A549 (cell line): ENCODE measurements at regions not wholly inside any gene's neighbourhood (a gene's known extent, or its start where the extent isn't known, plus 50 kb on each side); places are given as distances from the start of the nearest gene placed in this dataset.

Experiments
- ATAC-seq, 2 experiments: fragments of 200-7000 bp in 1 of 2; fragments of >200 bp in 1 of 2; cut with Nextera tagmentation in 1 of 2; cut with Tn5 transposase in 1 of 2; 3 replicates each; pipeline versions ENCODE4 v1.8.0 to v1.9.1; 2018 to 2020; ENCODE audit warnings: mild to moderate bottlenecking in 1 of 2, moderate library complexity in 1 of 2
- CTCF ChIA-PET: fragments of 300-600 bp; sonication (Branson Sonifier 250); formaldehyde crosslinking; extraction: SDS; loops from one replicate; lab custom pipeline; 2021; ENCODE audit warnings: antibody characterized with exemption, inconsistent platforms; lab: Yijun Ruan, JAX
- POLR2A ChIA-PET: fragments of 350-600 bp; formaldehyde crosslinking; extraction: SDS; loops from one replicate; lab custom pipeline; 2021; ENCODE audit warnings: antibody characterized with exemption, inconsistent platforms; lab: Yijun Ruan, JAX
- DNase-seq, 2 experiments: peaks; one replicate each; pipeline versions ENCODE4 v3.0.0 to v3.0.0-alpha.2; 2011 to 2016; ENCODE audit warnings: low read depth in 1 of 2, low spot score in 1 of 2
- FAIRE-seq: peaks from 2 replicates; lab custom pipeline; 2011; peaks lifted over from hg19 to GRCh38; lab: Jason Lieb, UNC
- H3K27ac ChIP-seq, 2 experiments: fragments of >200 bp; sonication (Bioruptor Twin); formaldehyde crosslinking; 3 replicates each; pipeline ENCODE4 v1.5.1; 2016 to 2017
- H3K4me1 ChIP-seq: fragments of >200 bp; sonication (Bioruptor Twin); formaldehyde crosslinking; 3 replicates; pipeline ENCODE4 v1.6.1; 2016
- H3K4me2 ChIP-seq: fragments of >200 bp; sonication (Bioruptor Twin); formaldehyde crosslinking; 3 replicates; pipeline ENCODE4 v1.6.1; 2016
- H3K4me3 ChIP-seq: fragments of >200 bp; sonication (Bioruptor Twin); formaldehyde crosslinking; 3 replicates; pipeline ENCODE4 v1.5.1; 2016
- H3K9me3 ChIP-seq: fragments of >200 bp; sonication (Bioruptor Twin); formaldehyde crosslinking; 3 replicates; pipeline ENCODE4 v1.6.1; 2016
- BHLHE40 ChIP-seq: IDR thresholded peaks from 2 replicates; pipeline ENCODE4 v1.6.1; 2012; ENCODE audit warnings: low read depth, low read length, inconsistent platforms
- CBX2 ChIP-seq: fragments of 200-600 bp; sonication (generic); IDR thresholded peaks from 2 replicates; pipeline ENCODE4 v1.6.1; 2016; ENCODE audit warnings: low read depth, mild to moderate bottlenecking, borderline replicate concordance
- CBX8 ChIP-seq: fragments of 200-600 bp; sonication (generic); IDR thresholded peaks from 2 replicates; pipeline ENCODE4 v1.6.1; 2016
- CEBPB ChIP-seq, 2 experiments: fragments of >200 bp in 1 of 2; sonication (Bioruptor Twin) in 1 of 2; formaldehyde crosslinking in 1 of 2; IDR thresholded peaks; 2 replicates each; pipeline ENCODE4 v1.6.1; 2012 to 2016
- CHD2 ChIP-seq: fragments of 150-350 bp; IDR thresholded peaks from 2 replicates; pipeline ENCODE4 v1.6.1; 2014; ENCODE audit warnings: low read length; ENCODE audit not compliant: partially characterized antibody
- CHD4 ChIP-seq: fragments of 200-600 bp; sonication (generic); IDR thresholded peaks from 2 replicates; pipeline ENCODE4 v1.6.1; 2016; ENCODE audit warnings: antibody characterized with exemption, mild to moderate bottlenecking, borderline replicate concordance
- EHF ChIP-seq: fragments of 250-450 bp; sonication (Bioruptor Pico); IDR thresholded peaks from 2 replicates; pipeline ENCODE4 v1.5.0; 2020; ENCODE audit warnings: mild to moderate bottlenecking
- EP300 ChIP-seq, 2 experiments: fragments of >200 bp; sonication (Bioruptor Twin); formaldehyde crosslinking; IDR thresholded peaks; 2 replicates in 1 of 2; 3 replicates in 1 of 2; pipeline ENCODE4 v1.6.1; 2016 to 2017
- ESRRA ChIP-seq: fragments of 150-350 bp; IDR thresholded peaks from 2 replicates; pipeline ENCODE4 v1.6.1; 2014; ENCODE audit warnings: mild to moderate bottlenecking, low read length, borderline replicate concordance
- FOSB ChIP-seq: fragments of 250-450 bp; sonication (Bioruptor Pico); IDR thresholded peaks from 2 replicates; pipeline ENCODE4 v1.5.0; 2020; ENCODE audit warnings: mild to moderate bottlenecking, moderate library complexity
- HDAC2 ChIP-seq: fragments of 200-600 bp; sonication (generic); IDR thresholded peaks from 2 replicates; pipeline ENCODE4 v1.6.1; 2016
- JUN ChIP-seq, 2 experiments: fragments of >200 bp; sonication (Bioruptor Twin); formaldehyde crosslinking; IDR thresholded peaks; 2 replicates in 1 of 2; 3 replicates in 1 of 2; pipeline ENCODE4 v1.6.1; 2016 to 2017
- JUNB ChIP-seq: fragments of >200 bp; sonication (Bioruptor Twin); formaldehyde crosslinking; IDR thresholded peaks from 2 replicates; pipeline ENCODE4 v1.6.1; 2016
- KDM5A ChIP-seq: fragments of 200-600 bp; sonication (generic); IDR thresholded peaks from 2 replicates; pipeline ENCODE4 v1.6.1; 2016; ENCODE audit warnings: antibody characterized with exemption, mild to moderate bottlenecking
- MAFK ChIP-seq: fragments of 450-650 bp; IDR thresholded peaks from 2 replicates; pipeline ENCODE4 v1.6.1; 2014; ENCODE audit not compliant: partially characterized antibody
- MAZ ChIP-seq: fragments of 150-350 bp; IDR thresholded peaks from 2 replicates; pipeline ENCODE4 v1.6.1; 2014; ENCODE audit warnings: antibody characterized with exemption, low read depth, low read length, borderline replicate concordance
- NFE2L2 ChIP-seq: fragments of 150-350 bp; conservative IDR thresholded peaks from 2 replicates; pipeline ENCODE4 v1.6.1; 2014; ENCODE audit warnings: low read length
- NPAS2 ChIP-seq: fragments of 250-450 bp; sonication (Bioruptor Pico); IDR thresholded peaks from 2 replicates; pipeline ENCODE4 v1.8.0; 2022; ENCODE audit warnings: mild to moderate bottlenecking, moderate library complexity, borderline replicate concordance
- NR3C1 ChIP-seq: fragments of >200 bp; sonication (Bioruptor Twin); formaldehyde crosslinking; IDR thresholded peaks from 3 replicates; pipeline ENCODE4 v1.6.1; 2017
- RFX5 ChIP-seq: fragments of 450-650 bp; IDR thresholded peaks from 2 replicates; pipeline ENCODE4 v1.7.1; 2014; ENCODE audit warnings: antibody characterized with exemption, mild to moderate bottlenecking, moderate library complexity
- RNF2 ChIP-seq: fragments of 200-600 bp; sonication (generic); IDR thresholded peaks from 2 replicates; pipeline ENCODE4 v1.6.1; 2016; ENCODE audit warnings: low read depth, mild to moderate bottlenecking, antibody characterized with exemption, moderate library complexity, borderline replicate concordance
- SMC3 ChIP-seq: fragments of >200 bp; sonication (Bioruptor Twin); formaldehyde crosslinking; IDR thresholded peaks from 3 replicates; pipeline ENCODE4 v1.6.1; 2018; ENCODE audit warnings: inconsistent platforms
- ZC3H11A ChIP-seq: fragments of 450-650 bp; IDR thresholded peaks from 2 replicates; pipeline ENCODE4 v1.6.1; 2014; ENCODE audit warnings: antibody characterized with exemption, mild to moderate bottlenecking
- WGBS: methylation state at CpG from one replicate; pipeline ENCODE4 v1.1.6; 2017; ENCODE audit errors: missing lambda C conversion rate; 5-methylcytosine and 5-hydroxymethylcytosine counted together
- TF ChIP-seq, protein P1 (sequence below): fragments of 450-650 bp; IDR thresholded peaks from 2 replicates; pipeline ENCODE4 v1.6.1; 2014; ENCODE audit warnings: antibody characterized with exemption
- TF ChIP-seq, protein P2 (sequence below): fragments of 150-350 bp; IDR thresholded peaks from 2 replicates; pipeline ENCODE4 v1.6.1; 2014; ENCODE audit warnings: low read depth, mild to moderate bottlenecking, low read length

DNA sequence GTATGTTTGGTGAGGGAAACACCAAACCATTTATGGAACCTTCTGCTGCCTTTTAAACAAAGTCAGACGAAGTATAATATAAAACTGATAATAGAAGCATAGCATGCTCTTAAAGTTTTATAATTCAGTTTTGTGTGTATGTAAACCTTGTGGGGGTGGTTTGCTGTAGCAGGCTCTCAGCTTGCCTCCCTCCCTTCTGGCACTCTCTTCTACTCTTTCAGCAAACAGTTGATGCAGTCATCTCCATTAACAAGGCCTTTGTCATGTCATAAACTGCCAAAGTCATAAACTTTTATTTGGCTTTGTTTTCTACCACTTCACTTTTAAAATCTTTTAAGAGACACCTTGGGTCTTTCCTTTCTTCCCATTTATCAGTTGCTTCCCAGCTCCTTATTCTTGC lies 448.2 kb upstream of the SETBP1 start:
- FAIRE-seq (no peak), ATAC-seq (no peak), DNase-seq (no peak)
- Histone ChIP-seq H3K27ac (no peak overlapping the region), H3K4me1 (no peaks in the 10 kb centered on the region), H3K4me2 (no peak overlapping the region), H3K4me3 (no peak overlapping the region), H3K9me3 (no peaks in the 10 kb centered on the region)
- WGBS: 0% methylated on average over 1 of the region's 1 CpG
- no peak for TF ChIP-seq BHLHE40
- TF ChIP-seq, protein P1, sequence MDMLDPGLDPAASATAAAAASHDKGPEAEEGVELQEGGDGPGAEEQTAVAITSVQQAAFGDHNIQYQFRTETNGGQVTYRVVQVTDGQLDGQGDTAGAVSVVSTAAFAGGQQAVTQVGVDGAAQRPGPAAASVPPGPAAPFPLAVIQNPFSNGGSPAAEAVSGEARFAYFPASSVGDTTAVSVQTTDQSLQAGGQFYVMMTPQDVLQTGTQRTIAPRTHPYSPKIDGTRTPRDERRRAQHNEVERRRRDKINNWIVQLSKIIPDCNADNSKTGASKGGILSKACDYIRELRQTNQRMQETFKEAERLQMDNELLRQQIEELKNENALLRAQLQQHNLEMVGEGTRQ: no peak
- POLR2A ChIA-PET: no interaction called here
- CTCF ChIA-PET: no interaction called here

DNA sequence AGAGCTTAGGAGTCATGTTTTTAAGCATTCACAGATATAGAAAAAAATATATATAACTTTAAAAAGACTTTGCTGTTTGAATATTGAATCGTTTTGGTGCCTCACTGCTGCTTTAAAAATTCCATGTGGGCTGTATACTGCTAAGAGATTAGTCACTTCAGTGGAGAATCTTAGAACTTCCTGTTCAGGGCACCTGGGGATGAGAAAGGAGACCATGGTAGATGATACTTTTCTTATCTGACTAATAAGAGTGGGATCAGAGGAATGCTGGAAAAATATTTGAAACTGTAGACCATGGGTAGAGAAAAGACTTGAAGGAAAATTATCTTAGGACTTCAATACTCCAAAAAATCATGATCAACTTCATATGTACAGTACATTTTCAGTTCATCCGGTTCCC lies 442.2 kb upstream of the SETBP1 start:
- POLR2A ChIA-PET: no interaction called here
- FAIRE-seq (no peak), DNase-seq (no peak), ATAC-seq (no peak)
- Histone ChIP-seq H3K27ac (no peak overlapping the region), H3K4me2 (no peak overlapping the region), H3K4me1 (no peaks in the 10 kb centered on the region), H3K4me3 (no peak overlapping the region), H3K9me3 (no peaks in the 10 kb centered on the region)
- WGBS: 0% methylated on average over 2 of the region's 2 CpGs
- CTCF ChIA-PET: no interaction called here
- TF ChIP-seq MAZ (no peak), CEBPB (IDR thresholded peaks at IDR 0.05) (no peak), RNF2 (no peak), JUNB (no peak), ESRRA (no peak), FOSB (CRISPR knock-in tag) (no peak), KDM5A (no peak), SMC3 (no peak), CBX2 (no peak), BHLHE40 (no peak), MAFK (no peak), HDAC2 (no peak)

DNA sequence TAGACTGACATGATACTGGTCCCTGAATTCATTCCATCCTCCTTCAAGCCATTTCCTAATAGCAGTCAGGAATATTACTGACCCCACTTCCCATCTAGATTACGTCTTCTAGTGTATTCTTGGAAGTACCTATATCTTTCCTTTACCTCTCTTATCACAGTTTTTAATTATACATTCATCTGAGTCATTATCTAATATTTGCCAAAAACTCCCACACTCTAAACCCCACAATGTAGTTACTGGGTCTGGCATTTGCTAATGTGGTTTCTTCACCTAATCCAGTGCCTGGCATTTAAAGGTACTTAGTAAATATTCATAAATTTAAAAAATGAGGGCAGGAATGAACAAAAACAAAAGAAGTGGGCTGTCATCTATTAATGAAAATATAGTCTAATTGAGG lies 441.8 kb upstream of the SETBP1 start:
- TF ChIP-seq EP300 (IDR thresholded peaks at IDR 0.05): no peak
- no peak for TF ChIP-seq CBX8
- TF ChIP-seq, protein P1: no peak
- no peak for TF ChIP-seq NR3C1
- no peak for TF ChIP-seq HDAC2
- no peak for TF ChIP-seq MAFK
- no peak for TF ChIP-seq RFX5
- no peak for TF ChIP-seq JUN (IDR thresholded peaks at IDR 0.05)
- no peak for TF ChIP-seq BHLHE40
- TF ChIP-seq EHF: no peak
- no peak for TF ChIP-seq CHD2
- TF ChIP-seq NFE2L2: no peak
- TF ChIP-seq NPAS2 (CRISPR knock-in tag): no peak
- TF ChIP-seq ESRRA: no peak
- no peak for TF ChIP-seq ZC3H11A
- TF ChIP-seq, protein P2, sequence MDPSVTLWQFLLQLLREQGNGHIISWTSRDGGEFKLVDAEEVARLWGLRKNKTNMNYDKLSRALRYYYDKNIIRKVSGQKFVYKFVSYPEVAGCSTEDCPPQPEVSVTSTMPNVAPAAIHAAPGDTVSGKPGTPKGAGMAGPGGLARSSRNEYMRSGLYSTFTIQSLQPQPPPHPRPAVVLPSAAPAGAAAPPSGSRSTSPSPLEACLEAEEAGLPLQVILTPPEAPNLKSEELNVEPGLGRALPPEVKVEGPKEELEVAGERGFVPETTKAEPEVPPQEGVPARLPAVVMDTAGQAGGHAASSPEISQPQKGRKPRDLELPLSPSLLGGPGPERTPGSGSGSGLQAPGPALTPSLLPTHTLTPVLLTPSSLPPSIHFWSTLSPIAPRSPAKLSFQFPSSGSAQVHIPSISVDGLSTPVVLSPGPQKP: no peak
- no peak for TF ChIP-seq CHD4
- no peak overlapping the region for H3K4me3 ChIP-seq
- 4% methylated on average over 1 of the region's 1 CpG for WGBS
- FAIRE-seq: no peak
- DNase-seq: no peak
- H3K27ac ChIP-seq: no peak overlapping the region
- no peak for ATAC-seq
- ChIA-PET POLR2A (no interaction called here), CTCF (no interaction called here)
- H3K9me3 ChIP-seq: no peaks in the 10 kb centered on the region
- no peaks in the 10 kb centered on the region for H3K4me1 ChIP-seq
- H3K4me2 ChIP-seq: no peak overlapping the region
